ENCODE measurements at regions not wholly inside any gene's neighbourhood (a gene's known extent, or its start where the extent isn't known, plus 50 kb on each side); places are given as distances from the start of the nearest gene placed in this dataset. TPM values are rescaled to one million over a fixed set of nuclear protein-coding genes. Genes with fewer than 3 reads are reported as not detected.
"Not testable (repeated sequence)": the region's sequence is repeated elsewhere in the genome, so short reads cannot be mapped to it uniquely, and the experiment has no call there.

DNA sequence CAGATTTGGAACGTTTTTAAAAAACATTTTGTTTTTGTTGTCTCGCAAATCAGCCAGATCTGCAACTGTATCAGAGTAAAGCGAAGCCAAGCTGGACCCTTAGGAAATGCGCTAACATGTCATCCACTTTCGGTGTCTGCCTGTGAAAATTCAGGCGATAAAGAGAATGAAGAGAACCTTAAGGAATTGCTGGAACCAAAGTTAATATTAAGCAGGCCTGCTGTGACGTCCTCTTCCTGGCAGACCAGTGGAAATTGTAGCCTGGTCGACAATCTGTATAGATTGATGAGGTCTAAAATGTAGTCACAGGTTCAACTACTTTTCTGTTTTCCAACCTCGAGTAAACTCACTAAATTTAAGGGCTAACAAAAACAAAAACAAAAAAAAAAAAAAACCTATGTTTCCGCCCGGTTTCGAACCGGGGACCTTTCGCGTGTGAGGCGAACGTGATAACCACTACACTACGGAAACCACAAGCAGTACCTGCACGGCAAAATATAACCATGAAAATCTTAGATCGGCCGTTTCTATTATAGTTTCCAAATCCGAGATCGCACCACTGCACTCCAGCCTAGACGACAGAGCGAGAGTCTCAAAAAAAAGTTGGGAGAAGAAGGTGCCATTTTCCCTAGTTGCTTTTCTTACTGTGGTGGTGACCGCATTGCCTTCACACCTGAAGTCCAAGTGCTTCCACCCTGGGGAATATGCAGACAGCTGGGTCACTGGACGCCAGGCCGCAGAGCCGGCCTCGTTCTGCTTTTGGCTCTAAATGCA is 70.2 kb upstream of the FCGR1A start:
- H3K27ac ChIP-seq; H3K4me3 ChIP-seq; intact Hi-C loops (cut with DNase I; ENCODE audit: low total_unique reads); H3K27me3 ChIP-seq; H3K4me1 ChIP-seq; H3K9me3 ChIP-seq; H3K36me3 ChIP-seq: not testable (repeated sequence)
- DNase-seq: peak; percentile 20 to 57

DNA sequence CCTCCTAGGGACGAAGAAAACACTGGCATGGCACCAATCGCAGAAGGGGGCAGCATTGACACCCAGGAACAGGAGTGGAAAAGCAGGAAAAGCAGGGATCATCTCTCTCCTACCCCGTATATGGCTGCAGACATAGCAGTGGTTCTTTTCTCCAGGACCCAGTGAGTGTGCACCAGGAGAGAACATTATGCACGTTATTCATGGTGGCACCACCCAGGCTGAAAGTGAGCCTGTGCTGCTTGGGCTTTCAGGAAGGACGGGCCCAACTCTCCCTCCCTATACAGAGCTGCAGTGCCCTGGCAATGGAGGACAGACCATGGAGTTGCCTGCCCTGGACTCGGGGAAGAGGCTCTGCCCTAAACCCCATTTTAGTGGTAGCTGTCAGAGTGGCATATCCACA is 69.0 kb upstream of the FCGR1A start:
- H3K27me3 ChIP-seq; H3K9me3 ChIP-seq; H3K27ac ChIP-seq; intact Hi-C loops (cut with DNase I; ENCODE audit: low total_unique reads); H3K36me3 ChIP-seq; H3K4me1 ChIP-seq; DNase-seq; H3K4me3 ChIP-seq: not testable (repeated sequence)

DNA sequence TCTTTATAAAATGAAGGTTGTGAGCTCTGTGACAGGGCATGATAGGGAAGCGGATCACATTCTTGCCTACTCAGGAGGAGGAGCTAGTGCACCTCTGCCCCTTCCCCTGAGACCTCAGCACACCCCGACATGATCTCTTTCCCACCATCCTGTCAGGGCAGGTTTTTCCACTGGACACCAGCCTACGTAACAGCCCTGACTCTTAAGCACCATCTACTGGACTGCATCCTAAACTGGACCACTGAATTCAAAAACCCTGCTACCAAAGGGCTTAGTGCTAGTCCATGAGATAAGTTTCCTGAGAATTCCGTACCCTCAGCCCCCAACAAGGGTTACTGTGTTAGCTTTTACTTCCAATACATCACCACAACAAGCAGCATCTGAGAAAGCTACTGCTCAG is 68.5 kb upstream of the FCGR1A start:
- H3K27ac ChIP-seq; H3K36me3 ChIP-seq; H3K4me1 ChIP-seq; intact Hi-C loops (cut with DNase I; ENCODE audit: low total_unique reads); H3K4me3 ChIP-seq; DNase-seq; H3K27me3 ChIP-seq; H3K9me3 ChIP-seq: not testable (repeated sequence)

DNA sequence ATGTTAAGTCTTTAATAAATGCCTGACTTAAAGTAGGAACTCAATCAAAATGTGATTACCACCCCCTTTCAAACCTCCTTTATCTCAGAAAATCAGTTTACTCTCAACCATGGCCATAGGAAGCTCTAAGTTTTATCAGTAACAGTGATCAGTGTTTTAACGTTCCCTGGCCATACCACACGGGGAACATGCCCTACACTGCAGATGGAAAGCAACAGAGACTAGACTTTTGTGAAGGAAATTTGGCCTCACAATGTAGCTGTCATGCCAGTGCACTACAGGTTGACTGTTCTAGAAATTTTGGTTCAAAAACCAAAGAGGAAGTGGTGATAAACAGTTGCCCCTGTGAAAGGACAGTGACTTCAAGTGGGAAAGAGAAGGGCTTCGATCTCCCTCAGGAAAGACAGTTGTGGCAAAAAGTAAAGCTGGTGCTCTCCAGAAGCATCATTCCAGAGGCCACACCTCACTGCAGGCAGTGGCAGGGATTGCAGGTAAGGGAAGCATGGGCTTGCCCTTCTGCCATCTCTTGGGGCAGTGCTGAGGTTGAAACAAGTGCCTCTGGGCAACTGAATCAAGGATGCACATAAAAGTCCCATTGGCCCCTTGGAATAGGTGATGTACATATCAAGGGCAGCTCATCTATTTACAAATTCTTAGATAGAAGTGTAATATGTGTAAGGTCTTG is 57.7 kb upstream of the FCGR1A start:
- H3K27me3 ChIP-seq; H3K9me3 ChIP-seq; H3K4me1 ChIP-seq; intact Hi-C loops (cut with DNase I; ENCODE audit: low total_unique reads); H3K36me3 ChIP-seq; H3K27ac ChIP-seq; DNase-seq; H3K4me3 ChIP-seq: not testable (repeated sequence)

DNA sequence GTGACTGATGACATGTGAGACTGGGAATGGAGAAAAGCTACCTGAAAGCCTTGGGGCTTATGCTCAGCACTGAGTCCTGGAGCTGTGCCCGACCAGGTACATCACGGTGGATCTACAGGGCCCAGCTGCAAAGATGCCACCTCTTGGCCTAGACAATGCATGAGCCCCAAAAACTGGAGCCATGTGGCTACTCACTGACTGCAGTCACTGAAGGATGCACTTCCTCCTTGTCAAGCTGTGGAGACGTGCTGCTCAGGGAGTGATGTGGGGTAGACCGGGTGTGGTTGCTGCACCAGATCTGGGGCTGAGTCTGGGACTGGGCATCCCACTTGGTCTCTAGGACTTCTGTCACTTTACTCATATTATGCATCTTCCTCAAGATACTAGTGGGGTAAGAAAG is 55.8 kb upstream of the FCGR1A start:
- DNase-seq; H3K4me1 ChIP-seq; H3K36me3 ChIP-seq; H3K4me3 ChIP-seq; H3K27me3 ChIP-seq; intact Hi-C loops (cut with DNase I; ENCODE audit: low total_unique reads); H3K9me3 ChIP-seq; H3K27ac ChIP-seq: not testable (repeated sequence)

DNA sequence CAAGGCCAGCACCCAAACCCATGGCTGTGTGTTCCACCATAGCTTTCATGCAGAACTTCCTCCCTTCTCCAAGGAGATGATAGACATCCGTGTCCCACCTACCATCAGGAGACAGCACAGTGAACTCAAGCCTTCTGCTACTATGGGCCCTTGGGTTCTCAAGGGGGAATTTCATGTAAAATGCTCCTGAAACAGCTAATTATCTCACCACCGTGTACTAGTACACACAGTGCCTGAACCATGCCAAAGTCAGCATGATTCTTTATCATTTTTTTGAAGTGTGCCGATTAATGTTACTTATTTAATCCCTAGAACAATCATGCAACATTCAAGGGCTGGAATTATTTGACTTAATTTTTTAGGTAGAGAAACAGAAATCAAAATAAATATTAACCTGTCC is 53.9 kb upstream of the FCGR1A start:
- H3K36me3 ChIP-seq; H3K4me1 ChIP-seq; intact Hi-C loops (cut with DNase I; ENCODE audit: low total_unique reads); H3K9me3 ChIP-seq; H3K4me3 ChIP-seq; DNase-seq; H3K27ac ChIP-seq; H3K27me3 ChIP-seq: not testable (repeated sequence)

Small RNAs in the stretch of these regions (small RNA-seq; reads per million reads assigned to genes)
- gene RF00003 (not detected), gene RNU1-68P (not detected)
